Transverse colon (tissue), 4 donors: ENCODE measurements at regions not wholly inside any gene's neighbourhood (a gene's known extent, or its start where the extent isn't known, plus 50 kb on each side); places are given as distances from the start of the nearest gene placed in this dataset.

Source experiments
- CTCF ChIP-seq, 5 experiments: fragments of 200-600 bp in 3 of 5; fragments of 450-650 bp in 2 of 5; sonication (generic) in 3 of 5; IDR thresholded peaks; 1 replicate in 2 of 5; 2 replicates in 3 of 5; pipeline ENCODE4 v1.5.1; 2016 to 2017; ENCODE audit warnings: antibody characterized with exemption in 5 of 5, inconsistent platforms in 3 of 5, mild to moderate bottlenecking in 2 of 5, moderate library complexity in 1 of 5
- EP300 ChIP-seq: sonication (generic); formaldehyde crosslinking; IDR thresholded peaks from one replicate; pipeline ENCODE4 v1.6.1; 2017; ENCODE audit warnings: antibody characterized with exemption, low read depth
- POLR2A ChIP-seq: fragments of 450-650 bp; IDR thresholded peaks from one replicate; pipeline ENCODE4 v1.6.1; 2016; ENCODE audit warnings: antibody characterized with exemption, mild to moderate bottlenecking, moderate library complexity
- POLR2AphosphoS5 ChIP-seq, 3 donors: sonication (generic); formaldehyde crosslinking; IDR thresholded peaks; one replicate each; pipeline ENCODE4 v1.6.1; 2016; ENCODE audit warnings: antibody characterized with exemption in 3 of 3

DNA sequence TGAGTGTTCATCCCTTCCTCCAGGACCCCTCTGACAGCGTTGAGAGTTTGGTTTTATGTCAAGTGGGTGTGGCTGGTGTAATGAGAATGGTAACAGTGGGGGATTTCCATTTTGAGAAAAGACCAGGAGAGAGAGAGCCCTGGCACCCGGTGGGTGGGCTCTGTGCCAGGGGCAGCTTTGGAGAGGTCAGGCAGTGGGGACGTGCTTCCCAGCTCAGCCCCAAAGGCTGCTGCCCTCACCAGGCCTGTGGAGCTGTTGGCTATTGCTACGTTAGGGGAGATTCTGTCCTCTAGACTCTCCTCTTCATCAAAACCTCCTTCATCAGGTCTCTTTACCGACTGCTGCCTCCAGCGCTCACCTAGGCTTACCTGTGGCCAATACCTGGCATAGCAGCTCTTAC, 176.3 kb downstream of the PTPRU start:
- TF ChIP-seq CTCF (IDR thresholded peaks at IDR 0.05) (no peak), POLR2A (no peak), POLR2AphosphoS5 (IDR thresholded peaks at IDR 0.05) (no peak), EP300 (no peak)
